ENCODE measurements at regions not wholly inside any gene's neighbourhood (a gene's known extent, or its start where the extent isn't known, plus 50 kb on each side); places are given as distances from the start of the nearest gene placed in this dataset.

GRCh38 chr12:75840994-75841355 is 190.6 kb downstream of the PHLDA1 start:
- no peak for TF ChIP-seq CTCF (IDR thresholded peaks at IDR 0.05; ENCODE audit: low read depth, low read length)
- H3K27ac ChIP-seq = no peak overlapping the region
- H3K9me3 ChIP-seq (ENCODE audit: low read depth) = no peaks in the 10 kb centered on the region
- H3K36me3 ChIP-seq = no peaks in the 10 kb centered on the region
- no peaks in the 10 kb centered on the region for H3K4me1 ChIP-seq (ENCODE audit: low read depth)
- H3K27me3 ChIP-seq = no peaks in the 10 kb centered on the region
- no peak overlapping the region for H3K4me3 ChIP-seq
- no peak for DNase-seq (ENCODE audit: low read depth in 1 of 2, low spot score in 1 of 2)

DNA sequence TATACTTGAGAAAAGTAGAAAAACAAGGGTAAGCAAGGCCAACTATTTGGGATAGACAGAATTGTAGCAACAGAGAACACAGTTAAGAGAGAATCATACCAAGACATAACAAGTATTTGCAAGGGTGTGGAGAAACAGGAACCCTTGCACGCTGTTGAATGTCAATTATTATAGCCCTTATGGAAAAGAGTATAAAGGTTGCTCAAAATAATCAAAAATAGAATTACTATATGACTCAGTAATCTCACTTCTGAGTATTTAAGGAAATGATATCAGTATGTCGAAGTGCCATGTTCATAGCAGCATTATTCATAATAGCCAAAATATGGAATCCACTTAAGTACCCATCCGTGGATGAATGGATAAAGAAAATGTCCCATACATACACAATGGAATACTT is 193.3 kb downstream of the PHLDA1 start:
- Histone ChIP-seq H3K4me3 (no peak overlapping the region), H3K36me3 (no peaks in the 10 kb centered on the region), H3K4me1 (ENCODE audit: low read depth) (no peaks in the 10 kb centered on the region), H3K27me3 (no peaks in the 10 kb centered on the region), H3K9me3 (ENCODE audit: low read depth) (no peaks in the 10 kb centered on the region), H3K27ac (no peak overlapping the region)
- no peak for DNase-seq (ENCODE audit: low read depth in 1 of 2, low spot score in 1 of 2)
- TF ChIP-seq CTCF (IDR thresholded peaks at IDR 0.05; ENCODE audit: low read depth, low read length) = no peak

DNA sequence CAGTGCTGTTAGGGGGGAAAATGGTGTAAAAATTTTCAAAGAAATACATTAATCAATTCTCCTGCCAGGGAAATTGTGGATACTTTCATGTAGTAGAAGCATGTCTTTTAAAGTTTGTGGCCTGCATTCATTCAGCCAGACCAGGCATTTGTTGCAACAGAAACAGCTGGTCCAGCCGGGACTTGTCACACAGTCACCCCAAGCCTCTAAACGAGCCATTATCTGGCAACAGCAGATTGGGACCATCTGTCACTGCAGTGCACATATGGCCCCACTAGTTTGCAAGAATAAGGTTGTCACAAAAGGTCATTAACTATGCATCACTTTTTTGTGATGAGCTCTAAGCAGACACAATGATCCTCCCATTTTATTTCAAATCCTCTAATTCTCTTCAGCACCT is 193.9 kb downstream of the PHLDA1 start:
- Histone ChIP-seq H3K36me3 (no peaks in the 10 kb centered on the region), H3K4me1 (ENCODE audit: low read depth) (no peaks in the 10 kb centered on the region), H3K4me3 (no peak overlapping the region), H3K27ac (no peak overlapping the region), H3K9me3 (ENCODE audit: low read depth) (no peaks in the 10 kb centered on the region), H3K27me3 (no peaks in the 10 kb centered on the region)
- TF ChIP-seq CTCF (IDR thresholded peaks at IDR 0.05; ENCODE audit: low read depth, low read length) = no peak
- DNase-seq (ENCODE audit: low read depth in 1 of 2, low spot score in 1 of 2) = no peak

DNA sequence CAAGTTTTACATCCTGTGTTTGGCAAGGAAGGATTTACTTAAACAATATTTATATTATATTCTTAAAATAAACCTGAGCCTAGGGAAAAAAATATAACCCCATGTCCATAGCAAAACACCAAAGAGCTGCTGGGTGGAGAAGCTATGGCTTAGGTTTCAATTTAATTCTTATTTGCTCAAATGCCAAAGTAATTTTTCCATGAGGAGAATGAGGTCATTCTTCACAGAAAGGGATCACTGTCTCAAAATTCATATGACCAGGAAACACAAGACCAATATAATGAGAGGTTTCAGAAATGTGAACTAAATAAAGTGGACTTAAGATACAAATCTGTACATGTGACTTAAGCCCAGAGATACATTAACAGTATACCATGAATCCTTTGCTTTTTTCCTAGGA is 195.0 kb downstream of the PHLDA1 start:
- Histone ChIP-seq H3K9me3 (ENCODE audit: low read depth) (no peaks in the 10 kb centered on the region), H3K27me3 (no peaks in the 10 kb centered on the region), H3K36me3 (no peaks in the 10 kb centered on the region), H3K4me1 (ENCODE audit: low read depth) (peaks cover 2% of the 10 kb centered on the region), H3K27ac (no peak overlapping the region), H3K4me3 (no peak overlapping the region)
- no peak for TF ChIP-seq CTCF (IDR thresholded peaks at IDR 0.05; ENCODE audit: low read depth, low read length)
- no peak for DNase-seq (ENCODE audit: low read depth in 1 of 2, low spot score in 1 of 2)

GRCh38 chr12:75834591-75834990 is 197.0 kb downstream of the PHLDA1 start:
- no peak for DNase-seq (ENCODE audit: low read depth in 1 of 2, low spot score in 1 of 2)
- no peaks in the 10 kb centered on the region for H3K36me3 ChIP-seq
- H3K9me3 ChIP-seq (ENCODE audit: low read depth) = no peaks in the 10 kb centered on the region
- peaks cover 4% of the 10 kb centered on the region for H3K4me1 ChIP-seq (ENCODE audit: low read depth)
- H3K27me3 ChIP-seq = no peaks in the 10 kb centered on the region
- no peak for TF ChIP-seq CTCF (IDR thresholded peaks at IDR 0.05; ENCODE audit: low read depth, low read length)
- H3K27ac ChIP-seq = no peak overlapping the region
- H3K4me3 ChIP-seq = no peak overlapping the region

DNA sequence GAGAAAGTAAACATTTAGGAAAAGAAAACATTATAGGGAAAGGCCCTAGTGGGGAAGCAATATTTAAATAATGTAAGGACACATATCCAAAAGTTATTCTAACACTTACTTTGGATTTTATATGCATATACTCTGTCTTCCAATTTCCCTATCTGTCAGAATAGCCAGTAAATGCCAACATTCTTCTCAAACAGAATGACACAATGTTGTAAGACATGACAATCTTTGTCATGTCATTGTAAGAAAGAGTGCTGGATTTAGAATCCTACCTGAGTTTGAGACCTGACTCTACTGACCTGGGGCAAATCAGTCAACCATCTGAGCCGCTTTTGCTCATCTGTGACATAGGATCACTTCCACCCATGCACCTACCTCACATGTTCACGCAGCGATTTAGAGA is 198.3 kb downstream of the PHLDA1 start:
- no peak overlapping the region for H3K27ac ChIP-seq
- peaks cover 4% of the 10 kb centered on the region for H3K4me1 ChIP-seq (ENCODE audit: low read depth)
- H3K4me3 ChIP-seq = no peak overlapping the region
- no peaks in the 10 kb centered on the region for H3K9me3 ChIP-seq (ENCODE audit: low read depth)
- H3K36me3 ChIP-seq = no peaks in the 10 kb centered on the region
- no peak for TF ChIP-seq CTCF (IDR thresholded peaks at IDR 0.05; ENCODE audit: low read depth, low read length)
- DNase-seq (ENCODE audit: low read depth in 1 of 2, low spot score in 1 of 2) = no peak
- H3K27me3 ChIP-seq = no peaks in the 10 kb centered on the region
